GM23248 (cell line): ENCODE measurements at regions not wholly inside any gene's neighbourhood (a gene's known extent, or its start where the extent isn't known, plus 50 kb on each side); places are given as distances from the start of the nearest gene placed in this dataset.

Experiments used
- DNase-seq: peaks from one replicate; pipeline ENCODE4 v3.0.0-alpha.2; 2015
- H2AFZ ChIP-seq: fragments of 200-600 bp; sonication (generic); 2 replicates; pipeline ENCODE4 v1.6.1; 2016; ENCODE audit warnings: antibody characterized with exemption
- H3F3A ChIP-seq: fragments of 200-600 bp; sonication (generic); 2 replicates; pipeline ENCODE4 v1.6.1; 2016; ENCODE audit warnings: mild to moderate bottlenecking, antibody characterized with exemption, mixed run types; ENCODE audit not compliant: insufficient read depth
- H3K27ac ChIP-seq: fragments of 200-600 bp; sonication (generic); 2 replicates; pipeline ENCODE4 v1.5.1; 2016; ENCODE audit warnings: mild to moderate bottlenecking
- H3K27me3 ChIP-seq: fragments of 200-600 bp; sonication (generic); replicated peaks from 2 replicates; pipeline ENCODE4 v1.6.1; 2016; ENCODE audit warnings: mild to moderate bottlenecking; ENCODE audit not compliant: insufficient read depth
- H3K36me3 ChIP-seq: fragments of 200-600 bp; sonication (generic); 2 replicates; pipeline ENCODE4 v1.6.1; 2016; ENCODE audit warnings: low read depth, mild to moderate bottlenecking
- H3K4me1 ChIP-seq: fragments of 200-600 bp; sonication (generic); 2 replicates; pipeline ENCODE4 v1.6.1; 2016; ENCODE audit warnings: mild to moderate bottlenecking; ENCODE audit not compliant: insufficient read depth
- H3K4me2 ChIP-seq: fragments of 200-600 bp; sonication (generic); one replicate; pipeline ENCODE4 v1.6.1; 2016; ENCODE audit warnings: mild to moderate bottlenecking; ENCODE audit not compliant: unreplicated experiment
- H3K4me3 ChIP-seq: fragments of 200-600 bp; sonication (generic); 2 replicates; pipeline ENCODE4 v1.5.1; 2016; ENCODE audit warnings: mild to moderate bottlenecking
- H3K79me2 ChIP-seq: fragments of 200-600 bp; sonication (generic); 2 replicates; pipeline ENCODE4 v1.6.1; 2016; ENCODE audit warnings: mild to moderate bottlenecking; ENCODE audit not compliant: insufficient read depth
- H3K9ac ChIP-seq: fragments of 200-600 bp; sonication (generic); 2 replicates; pipeline ENCODE4 v1.6.1; 2016; ENCODE audit warnings: mild to moderate bottlenecking
- H3K9me2 ChIP-seq: fragments of 200-600 bp; sonication (generic); 2 replicates; pipeline ENCODE4 v1.6.1; 2016; ENCODE audit warnings: mixed run types, mild to moderate bottlenecking, moderate library complexity; ENCODE audit not compliant: insufficient read depth
- H3K9me3 ChIP-seq: fragments of 200-600 bp; sonication (generic); one replicate; pipeline ENCODE4 v1.6.1; 2017; ENCODE audit warnings: low read depth
- H4K20me1 ChIP-seq: fragments of 200-600 bp; sonication (generic); 2 replicates; pipeline ENCODE4 v1.6.0; 2016; ENCODE audit not compliant: insufficient read depth
- EZH2 ChIP-seq: fragments of 200-600 bp; sonication (generic); IDR thresholded peaks from 2 replicates; pipeline ENCODE4 v1.6.1; 2018; ENCODE audit warnings: antibody characterized with exemption, mild to moderate bottlenecking; ENCODE audit not compliant: insufficient read depth, poor library complexity, severe bottlenecking
- EZH2phosphoT487 ChIP-seq: fragments of 200-600 bp; sonication (generic); IDR thresholded peaks from 2 replicates; pipeline ENCODE4 v1.6.1; 2018; ENCODE audit warnings: antibody characterized with exemption, moderate library complexity, mild to moderate bottlenecking, low read depth; ENCODE audit not compliant: insufficient read depth
- WGBS, 2 experiments: methylation state at CpG; one replicate each; pipeline ENCODE4 v1.1.6; 2015 to 2017; ENCODE audit warnings: low lambda C conversion rate in 2 of 2, low coverage in 1 of 2; ENCODE audit errors: missing lambda C conversion rate in 2 of 2; 5-methylcytosine and 5-hydroxymethylcytosine counted together
- in situ Hi-C: fragments of 300-500 bp; cut with MboI; formaldehyde crosslinking; loops from 2 replicates; pipeline ENCODE4 v1.15.0; 2020

DNA sequence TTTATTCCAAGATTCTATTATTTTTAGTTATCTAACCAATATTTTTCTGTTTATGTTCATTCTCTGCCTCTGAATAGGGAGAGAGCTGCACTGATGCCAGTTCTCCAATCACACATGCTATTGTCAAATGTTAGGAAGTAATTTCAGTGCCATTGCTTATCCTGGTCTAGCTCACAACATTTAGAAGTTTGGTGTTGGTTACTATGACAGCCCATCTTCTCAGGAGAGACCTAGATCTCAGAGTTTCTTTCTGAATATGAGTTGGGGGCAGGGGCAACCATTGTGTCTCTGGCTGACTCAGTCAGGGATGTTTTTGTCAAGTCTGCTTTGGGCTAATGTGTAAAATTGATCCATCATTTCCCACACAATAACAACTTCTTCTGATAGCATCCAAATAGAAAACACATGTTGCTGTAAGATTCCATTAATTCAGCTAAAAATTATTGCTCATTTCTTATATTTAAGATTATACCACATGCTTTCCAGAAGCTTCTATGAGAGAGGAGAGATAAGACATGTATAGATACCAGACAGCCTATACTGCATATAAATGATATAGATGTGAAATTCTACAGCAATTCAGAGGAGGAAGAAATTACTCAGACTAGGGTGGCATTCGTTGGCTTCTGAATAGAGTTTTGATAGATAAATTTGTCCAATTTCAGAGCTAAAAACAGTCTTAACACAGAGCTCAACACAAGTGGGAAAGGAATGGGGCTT lies 64.8 kb downstream of the DACT1 start:
- no peak for TF ChIP-seq EZH2phosphoT487
- no peak for TF ChIP-seq EZH2
- no peak for DNase-seq
- no peaks in the 10 kb centered on the region for H3F3A ChIP-seq
- H3K27me3 ChIP-seq, result no peaks in the 10 kb centered on the region
- H3K27ac ChIP-seq, result no peak overlapping the region
- H3K36me3 ChIP-seq, result no peaks in the 10 kb centered on the region
- in situ Hi-C loops, result no loop called here
- 7 to 17% methylated on average over 1 of the region's 1 CpG for WGBS, 2 experiments
- no peak overlapping the region for H3K4me3 ChIP-seq
- H3K9me2 ChIP-seq, result no peaks in the 10 kb centered on the region
- no peaks in the 10 kb centered on the region for H3K79me2 ChIP-seq
- no peak overlapping the region for H3K4me2 ChIP-seq
- H3K4me1 ChIP-seq, result no peaks in the 10 kb centered on the region
- no peaks in the 10 kb centered on the region for H3K9me3 ChIP-seq
- no peak overlapping the region for H2AFZ ChIP-seq
- H3K9ac ChIP-seq, result no peak overlapping the region
- H4K20me1 ChIP-seq, result no peaks in the 10 kb centered on the region

DNA sequence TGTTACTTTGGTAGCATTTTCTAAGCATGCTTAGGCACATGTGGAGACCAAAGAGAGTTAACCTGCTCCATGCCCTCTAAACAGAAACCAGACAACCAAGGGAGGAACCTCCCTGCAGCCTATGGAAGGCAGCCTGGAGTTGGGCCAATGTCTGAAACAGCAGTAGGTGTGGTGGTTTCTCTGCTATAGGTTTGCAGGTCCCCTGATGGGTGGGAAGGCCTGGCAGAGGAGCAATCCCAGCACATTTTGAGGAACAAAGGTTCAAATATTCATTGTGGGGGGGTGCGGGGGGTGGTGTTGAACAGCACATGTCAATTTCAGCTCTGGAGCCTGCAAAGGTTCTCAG lies 65.4 kb downstream of the DACT1 start:
- no peaks in the 10 kb centered on the region for H3K27me3 ChIP-seq
- no peak for DNase-seq
- no peaks in the 10 kb centered on the region for H3K9me3 ChIP-seq
- 10 to 43% methylated on average over 1 of the region's 1 CpG for WGBS, 2 experiments
- no peak overlapping the region for H3K4me3 ChIP-seq
- H3K27ac ChIP-seq, result no peak overlapping the region
- H3K79me2 ChIP-seq, result no peaks in the 10 kb centered on the region
- no peaks in the 10 kb centered on the region for H3K9me2 ChIP-seq
- in situ Hi-C loops, result no loop called here
- H3K9ac ChIP-seq, result no peak overlapping the region
- no peaks in the 10 kb centered on the region for H3F3A ChIP-seq
- H2AFZ ChIP-seq, result no peak overlapping the region
- no peak overlapping the region for H3K4me2 ChIP-seq
- H3K4me1 ChIP-seq, result no peaks in the 10 kb centered on the region
- TF ChIP-seq EZH2, result no peak
- TF ChIP-seq EZH2phosphoT487, result no peak
- H3K36me3 ChIP-seq, result no peaks in the 10 kb centered on the region
- no peaks in the 10 kb centered on the region for H4K20me1 ChIP-seq

DNA sequence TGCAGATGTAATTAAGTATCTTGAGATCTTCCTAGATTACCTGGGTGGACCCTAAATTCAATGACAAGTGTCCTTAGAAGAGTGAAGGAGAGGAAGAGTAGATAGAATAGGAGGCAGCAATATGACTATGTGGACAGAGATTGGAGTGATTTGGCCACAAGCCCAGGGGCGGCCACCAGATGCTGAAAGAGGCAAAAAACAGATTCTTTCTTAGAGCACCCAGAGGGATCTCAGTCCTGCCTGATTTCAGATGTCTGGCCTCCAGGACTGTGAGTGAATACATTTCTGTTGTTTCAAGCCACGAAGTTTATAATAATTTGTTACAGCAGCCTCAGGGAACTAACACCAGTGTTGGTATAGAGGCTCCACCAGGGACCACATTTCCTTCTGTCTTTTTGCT lies 67.3 kb downstream of the DACT1 start:
- H3K36me3 ChIP-seq, result no peaks in the 10 kb centered on the region
- H3K4me1 ChIP-seq, result no peaks in the 10 kb centered on the region
- H3K9me2 ChIP-seq, result no peaks in the 10 kb centered on the region
- H3K27ac ChIP-seq, result no peak overlapping the region
- WGBS, 2 experiments, result 29 to 46% methylated on average over 2 of the region's 2 CpGs
- H3K9ac ChIP-seq, result no peak overlapping the region
- no peaks in the 10 kb centered on the region for H3K9me3 ChIP-seq
- no peaks in the 10 kb centered on the region for H3K27me3 ChIP-seq
- H3K79me2 ChIP-seq, result no peaks in the 10 kb centered on the region
- no peak overlapping the region for H3K4me2 ChIP-seq
- H3K4me3 ChIP-seq, result no peak overlapping the region
- DNase-seq, result peak; percentile 15
- H3F3A ChIP-seq, result no peaks in the 10 kb centered on the region
- TF ChIP-seq EZH2phosphoT487 (no peak), EZH2 (no peak)
- H4K20me1 ChIP-seq, result no peaks in the 10 kb centered on the region
- in situ Hi-C loops, result no loop called here
- H2AFZ ChIP-seq, result no peak overlapping the region

DNA sequence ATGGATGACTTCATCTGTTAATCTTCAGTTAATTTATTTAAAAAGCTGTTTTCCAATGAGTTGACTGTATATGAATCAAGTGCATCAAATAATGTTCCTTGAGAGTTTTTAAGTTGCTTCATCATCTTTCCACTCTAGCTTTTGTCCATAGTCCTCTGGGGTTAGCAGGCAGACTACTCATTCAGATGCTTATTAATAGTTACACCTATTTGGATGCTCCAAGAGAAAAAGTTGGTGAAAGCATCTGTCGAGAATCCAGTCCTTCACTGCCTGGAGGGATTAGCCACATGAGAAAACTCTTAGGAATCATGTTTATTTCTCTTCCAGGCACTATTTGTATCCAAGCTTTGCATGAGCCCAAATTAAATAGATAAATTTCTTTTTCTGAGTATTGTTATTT lies 70.2 kb downstream of the DACT1 start:
- H3K4me2 ChIP-seq, result no peak overlapping the region
- no peak for TF ChIP-seq EZH2phosphoT487
- no peak for TF ChIP-seq EZH2
- H3K9me2 ChIP-seq, result no peaks in the 10 kb centered on the region
- H2AFZ ChIP-seq, result no peak overlapping the region
- H3F3A ChIP-seq, result no peaks in the 10 kb centered on the region
- no peaks in the 10 kb centered on the region for H3K79me2 ChIP-seq
- no peaks in the 10 kb centered on the region for H4K20me1 ChIP-seq
- H3K9me3 ChIP-seq, result no peaks in the 10 kb centered on the region
- H3K4me1 ChIP-seq, result no peaks in the 10 kb centered on the region
- no peaks in the 10 kb centered on the region for H3K27me3 ChIP-seq
- no peak for DNase-seq
- H3K36me3 ChIP-seq, result no peaks in the 10 kb centered on the region
- 43 to 75% methylated on average over 1 of the region's 1 CpG for WGBS, 2 experiments
- no peak overlapping the region for H3K4me3 ChIP-seq
- in situ Hi-C loops, result no loop called here
- H3K9ac ChIP-seq, result no peak overlapping the region
- no peak overlapping the region for H3K27ac ChIP-seq

DNA sequence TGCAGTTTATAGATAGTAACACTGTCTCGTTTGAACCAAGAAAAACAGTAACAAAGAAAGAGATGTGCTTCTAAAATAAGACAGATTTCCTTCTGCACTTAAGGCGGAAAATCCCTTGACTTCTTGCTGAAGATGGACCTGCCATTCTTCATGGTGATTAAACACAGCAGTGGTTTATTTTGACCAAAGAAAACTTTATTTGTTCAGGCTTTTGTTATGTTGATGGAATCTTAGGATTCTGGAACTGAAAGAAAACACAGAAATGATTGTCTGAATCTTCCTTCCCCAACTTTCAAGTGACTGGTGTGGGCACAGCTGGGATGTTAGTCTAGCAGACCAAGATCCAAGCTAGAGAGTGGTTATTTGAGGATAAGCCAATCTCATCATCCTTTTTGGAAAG lies 72.2 kb downstream of the DACT1 start:
- H3K9me2 ChIP-seq, result no peaks in the 10 kb centered on the region
- in situ Hi-C loops, result no loop called here
- no peaks in the 10 kb centered on the region for H3K36me3 ChIP-seq
- no peaks in the 10 kb centered on the region for H3K9me3 ChIP-seq
- H3K27ac ChIP-seq, result no peak overlapping the region
- H3K4me3 ChIP-seq, result no peak overlapping the region
- no peaks in the 10 kb centered on the region for H4K20me1 ChIP-seq
- no peak overlapping the region for H3K4me2 ChIP-seq
- H3K79me2 ChIP-seq, result no peaks in the 10 kb centered on the region
- 70 to 81% methylated on average over 2 of the region's 2 CpGs for WGBS, 2 experiments
- DNase-seq, result no peak
- no peak overlapping the region for H3K9ac ChIP-seq
- TF ChIP-seq EZH2 (no peak), EZH2phosphoT487 (no peak)
- H3K27me3 ChIP-seq, result no peaks in the 10 kb centered on the region
- H3K4me1 ChIP-seq, result no peaks in the 10 kb centered on the region
- H2AFZ ChIP-seq, result no peak overlapping the region
- H3F3A ChIP-seq, result no peaks in the 10 kb centered on the region
